HG03354 (cell line): ENCODE measurements at regions not wholly inside any gene's neighbourhood (a gene's known extent, or its start where the extent isn't known, plus 50 kb on each side); places are given as distances from the start of the nearest gene placed in this dataset.
"Not testable (repeated sequence)": the region's sequence is repeated elsewhere in the genome, so short reads cannot be mapped to it uniquely, and the experiment has no call there.

Experiments used
- ATAC-seq: cut with Tn5 transposase; IDR thresholded peaks from one replicate; pipeline ENCODE4 v1.9.1; 2021; ENCODE audit warnings: mild to moderate bottlenecking; ENCODE audit not compliant: unreplicated experiment, poor library complexity, severe bottlenecking

- ATAC-seq: no peak
Measured at GRCh38 chr6:93902517-93902916, 483.2 kb upstream of the EPHA7 start.

GRCh38 chr6:93900142-93900541, 480.8 kb upstream of the EPHA7 start:
- ATAC-seq: no peak

- no peak for ATAC-seq
Measured at GRCh38 chr6:93896081-93896480, 476.7 kb upstream of the EPHA7 start.

GRCh38 chr6:93894521-93894920, 475.2 kb upstream of the EPHA7 start:
- no peak for ATAC-seq

GRCh38 chr6:93889713-93890112, 470.4 kb upstream of the EPHA7 start:
- ATAC-seq: no peak

GRCh38 chr6:93886416-93886815, 467.1 kb upstream of the EPHA7 start:
- no peak for ATAC-seq

GRCh38 chr6:93859971-93860370, 440.6 kb upstream of the EPHA7 start:
- no peak for ATAC-seq

GRCh38 chr6:93858213-93858612, 438.9 kb upstream of the EPHA7 start:
- ATAC-seq: no peak

- ATAC-seq: no peak
Measured at GRCh38 chr6:93849857-93850256, 430.5 kb upstream of the EPHA7 start.

GRCh38 chr6:93848031-93848742, 428.8 kb upstream of the EPHA7 start:
- no peak for ATAC-seq

- no peak for ATAC-seq
Measured at GRCh38 chr6:93842178-93842577, 422.8 kb upstream of the EPHA7 start.

GRCh38 chr6:93835451-93836145, 416.2 kb upstream of the EPHA7 start:
- not testable (repeated sequence) for ATAC-seq

GRCh38 chr6:93835026-93835425, 415.7 kb upstream of the EPHA7 start:
- ATAC-seq: not testable (repeated sequence)

GRCh38 chr6:93833326-93833725, 414.0 kb upstream of the EPHA7 start:
- not testable (repeated sequence) for ATAC-seq

- ATAC-seq: not testable (repeated sequence)
Measured at GRCh38 chr6:93829757-93830156, 410.4 kb upstream of the EPHA7 start.

GRCh38 chr6:93829009-93829408, 409.6 kb upstream of the EPHA7 start:
- ATAC-seq: no peak

- no peak for ATAC-seq
Measured at GRCh38 chr6:93828553-93828952, 409.2 kb upstream of the EPHA7 start.

- no peak for ATAC-seq
Measured at GRCh38 chr6:93827728-93828127, 408.4 kb upstream of the EPHA7 start.

- ATAC-seq: no peak
Measured at GRCh38 chr6:93825950-93826349, 406.6 kb upstream of the EPHA7 start.

GRCh38 chr6:93823489-93823888, 404.1 kb upstream of the EPHA7 start:
- no peak for ATAC-seq
